IPS-NIHi7 (cell line): ENCODE measurements at regions not wholly inside any gene's neighbourhood (a gene's known extent, or its start where the extent isn't known, plus 50 kb on each side); places are given as distances from the start of the nearest gene placed in this dataset.

Experiments used
- DNase-seq: peaks from one replicate; pipeline ENCODE4 v3.0.0; 2012; ENCODE audit warnings: mixed read lengths; ENCODE audit errors: extremely low spot score

DNA sequence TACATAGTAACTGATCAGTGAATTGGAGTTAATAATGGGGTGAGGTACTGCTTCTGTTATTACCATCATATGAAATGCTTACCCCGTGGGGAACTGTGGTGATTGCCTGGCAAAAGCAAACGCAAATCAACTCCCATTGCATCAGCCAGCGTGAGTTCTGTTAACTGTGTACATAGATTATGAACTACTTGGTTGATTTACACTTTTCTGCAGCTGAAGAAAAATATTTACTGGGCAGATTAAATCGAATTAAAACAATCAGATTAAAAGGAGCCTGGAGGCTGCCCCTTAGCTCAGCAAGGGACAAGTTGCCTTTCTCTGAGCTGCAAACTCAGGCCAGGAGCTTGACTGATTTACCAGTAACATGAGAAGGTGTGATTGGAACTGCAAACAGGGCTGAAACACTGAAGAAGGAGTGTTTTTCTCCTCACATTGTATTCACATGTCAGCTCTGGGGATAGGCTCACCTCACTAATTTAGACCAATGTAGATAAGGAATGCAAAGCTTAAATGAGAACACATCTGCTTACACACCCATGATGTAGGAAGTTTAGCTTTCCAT lies 220.1 kb downstream of the OSR1 start:
- peak; percentile 22 for DNase-seq

DNA sequence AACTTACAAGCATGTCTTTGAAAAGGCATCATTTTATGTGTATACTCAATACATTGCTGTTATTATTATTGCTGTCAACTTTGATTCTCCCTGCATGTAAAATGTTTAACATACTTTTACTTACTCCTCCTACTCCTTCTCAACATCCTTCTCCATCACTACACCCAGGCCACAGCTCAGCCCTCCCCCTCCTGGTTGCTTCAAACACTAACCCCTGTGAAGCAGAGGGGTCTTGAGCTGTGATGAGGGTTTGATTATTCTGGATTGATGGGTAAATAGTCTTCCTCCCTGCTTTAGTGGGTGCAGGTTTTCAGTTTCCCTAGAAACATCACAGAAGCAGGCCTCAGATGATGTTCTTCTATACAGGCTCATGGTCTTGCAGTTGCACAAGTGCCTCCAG lies 221.0 kb downstream of the OSR1 start:
- no peak for DNase-seq

DNA sequence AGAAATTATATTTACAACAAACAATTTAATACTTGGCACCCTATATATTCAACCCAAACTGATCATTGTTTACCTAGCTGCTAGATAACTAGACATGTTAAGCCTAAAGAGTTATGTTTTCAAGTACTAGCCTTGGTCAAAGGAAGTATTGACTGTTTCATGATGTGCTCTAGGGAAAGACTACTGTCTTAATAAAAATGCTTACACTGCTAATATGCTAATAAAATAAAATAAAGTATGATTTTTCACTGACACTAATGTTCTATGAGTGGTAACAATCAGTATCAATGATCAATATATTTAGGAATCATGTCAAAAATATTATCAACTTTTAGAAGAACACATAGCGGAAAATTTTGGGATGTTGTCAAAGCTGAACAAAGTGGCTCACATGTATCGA lies 225.5 kb downstream of the OSR1 start:
- no peak for DNase-seq

DNA sequence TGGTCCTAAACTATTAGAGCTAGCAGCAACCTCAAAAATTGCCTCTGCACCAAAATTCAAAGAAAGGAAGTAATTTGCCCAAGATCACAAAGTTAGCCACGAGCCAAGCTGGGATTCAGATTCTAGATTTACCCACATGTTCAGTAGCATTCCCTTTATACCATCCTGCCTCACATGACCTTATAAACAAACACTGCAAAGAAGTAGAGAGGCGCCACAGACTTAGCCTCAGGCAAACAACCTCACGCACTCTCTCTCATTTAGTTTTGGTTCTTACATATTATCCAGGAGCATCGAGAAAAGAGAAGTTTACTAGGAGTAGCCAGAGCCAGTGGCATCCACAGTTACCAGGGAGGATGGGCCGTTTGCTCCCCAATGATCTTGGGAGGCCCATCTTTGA lies 226.6 kb downstream of the OSR1 start:
- no peak for DNase-seq

DNA sequence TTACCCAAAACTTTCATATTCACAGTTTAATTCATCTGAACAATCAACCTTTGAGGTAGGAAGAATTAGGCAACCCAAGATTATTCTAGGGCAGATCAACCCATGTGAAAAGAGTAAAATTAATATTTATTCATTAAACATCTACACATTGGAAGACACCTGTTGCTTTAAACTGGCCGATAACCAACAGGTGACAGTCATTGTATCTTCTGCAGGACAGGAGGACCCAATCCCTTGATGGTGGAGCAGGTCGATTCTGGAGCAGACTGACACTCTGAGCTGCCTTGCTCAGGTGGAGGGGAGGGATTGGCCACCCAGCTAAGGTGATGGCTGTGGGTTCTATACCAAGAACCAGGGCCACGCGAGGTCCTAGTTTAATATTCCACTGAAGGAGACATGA lies 230.3 kb downstream of the OSR1 start:
- DNase-seq = no peak

DNA sequence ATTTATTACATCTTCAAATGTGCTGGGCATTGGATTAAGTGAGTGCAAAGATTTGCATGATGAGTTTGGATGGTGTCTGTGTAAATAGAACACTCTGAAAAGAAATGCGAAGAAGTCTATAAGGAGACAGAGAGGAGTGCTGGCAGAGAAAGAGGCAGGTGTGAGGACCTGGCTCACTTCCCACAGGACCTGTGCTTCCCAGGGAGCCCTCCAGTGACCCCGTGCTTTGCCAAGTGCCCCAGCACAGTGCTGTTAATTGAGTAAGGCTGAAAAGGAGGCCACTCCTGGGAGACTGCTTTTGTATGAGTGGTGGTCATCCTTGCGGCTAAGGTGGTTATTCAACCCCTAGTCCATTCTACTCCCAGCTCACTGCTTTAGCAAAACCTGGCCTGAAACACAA lies 230.8 kb downstream of the OSR1 start:
- no peak for DNase-seq

DNA sequence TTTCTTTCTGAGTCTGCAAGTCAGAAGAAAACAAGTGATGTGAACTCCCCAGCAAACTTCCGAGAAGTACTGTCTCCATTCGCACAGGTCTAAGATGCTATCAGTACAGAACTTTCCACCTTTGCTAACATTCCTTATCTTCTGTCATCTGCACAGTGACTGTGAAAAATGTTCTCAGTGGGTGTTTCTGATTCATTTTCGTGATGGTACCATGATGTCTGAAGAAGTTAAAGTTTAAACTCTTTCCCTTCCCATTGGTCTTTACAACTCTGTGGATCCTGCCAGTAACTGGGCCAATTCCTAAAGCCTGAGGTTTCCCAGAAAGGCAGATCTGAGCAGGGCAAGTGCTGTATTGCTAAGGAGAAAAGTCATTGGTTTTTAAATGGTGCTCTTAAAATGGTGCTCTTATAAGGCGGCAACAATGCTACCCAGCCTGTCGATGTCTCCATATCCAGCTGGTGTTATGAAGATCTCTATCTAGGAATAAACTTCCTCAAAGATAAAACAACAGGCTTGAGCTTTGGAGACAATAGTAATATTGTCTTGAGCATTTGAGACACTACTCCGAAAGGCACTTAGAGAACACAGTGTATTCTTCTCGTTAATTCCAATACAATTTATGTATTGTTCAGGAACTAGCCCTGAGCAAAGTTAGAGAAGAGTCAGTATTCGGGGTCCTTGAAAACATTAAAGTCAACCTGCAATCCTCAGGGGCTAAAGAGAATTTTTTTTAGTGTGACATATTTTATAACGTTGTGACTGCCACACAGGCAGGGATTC lies 232.3 kb downstream of the OSR1 start:
- no peak for DNase-seq

DNA sequence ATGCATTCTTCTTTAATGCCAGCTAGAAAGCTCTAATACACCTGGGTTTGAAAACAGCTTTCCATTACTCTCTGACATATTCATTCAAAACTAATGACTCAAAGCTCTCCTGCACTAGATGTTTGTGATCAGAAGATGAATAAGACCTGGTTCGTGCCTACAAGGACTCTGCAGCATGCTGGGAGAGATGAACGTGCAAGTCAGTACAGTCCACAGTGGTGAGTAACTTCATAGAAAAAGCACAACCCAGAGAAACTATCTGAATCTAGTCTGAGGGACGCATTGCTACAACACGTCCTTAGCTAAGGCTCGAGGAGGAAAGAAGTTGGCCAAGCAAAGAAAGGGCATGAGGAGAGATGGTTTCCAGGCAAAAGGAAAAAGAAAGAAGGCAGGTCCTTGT lies 234.3 kb downstream of the OSR1 start:
- no peak for DNase-seq

DNA sequence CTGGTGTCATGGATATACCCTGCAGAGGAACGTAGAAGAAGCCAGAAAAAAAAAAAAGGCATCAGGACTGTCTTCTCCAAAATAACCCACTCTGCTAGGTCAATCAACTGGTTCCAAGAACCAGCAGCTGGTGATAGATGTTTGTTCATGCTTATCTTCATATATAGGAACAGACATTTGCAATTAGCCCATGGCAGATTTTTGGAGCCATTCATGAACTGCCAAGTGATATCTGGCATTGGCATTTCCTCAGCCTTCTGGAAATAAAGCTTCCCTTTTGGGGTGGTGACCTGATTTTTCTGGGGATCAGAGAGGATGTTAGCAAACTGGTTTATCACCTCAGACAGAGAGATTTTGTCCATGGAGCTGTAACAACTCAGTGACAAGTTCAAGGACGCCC lies 234.9 kb downstream of the OSR1 start:
- DNase-seq = no peak

DNA sequence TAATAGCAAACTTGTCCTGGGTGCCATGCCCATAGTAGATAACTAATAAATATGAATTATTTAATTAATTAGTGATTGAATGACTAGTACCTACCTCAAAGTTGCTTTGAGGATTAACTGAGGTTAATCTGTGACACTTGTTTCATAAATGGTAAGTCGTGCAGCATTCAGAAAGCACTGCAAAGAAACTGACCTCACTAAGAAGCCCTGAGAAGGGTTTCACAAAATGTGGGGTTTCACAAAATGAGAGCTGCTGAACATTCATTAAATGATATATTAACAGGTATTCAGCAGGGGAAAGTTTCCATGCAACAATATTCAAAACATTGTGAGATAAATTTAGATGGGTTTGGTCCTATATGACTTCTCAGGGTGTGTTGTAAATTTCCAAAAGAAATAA lies 236.2 kb downstream of the OSR1 start:
- no peak for DNase-seq

DNA sequence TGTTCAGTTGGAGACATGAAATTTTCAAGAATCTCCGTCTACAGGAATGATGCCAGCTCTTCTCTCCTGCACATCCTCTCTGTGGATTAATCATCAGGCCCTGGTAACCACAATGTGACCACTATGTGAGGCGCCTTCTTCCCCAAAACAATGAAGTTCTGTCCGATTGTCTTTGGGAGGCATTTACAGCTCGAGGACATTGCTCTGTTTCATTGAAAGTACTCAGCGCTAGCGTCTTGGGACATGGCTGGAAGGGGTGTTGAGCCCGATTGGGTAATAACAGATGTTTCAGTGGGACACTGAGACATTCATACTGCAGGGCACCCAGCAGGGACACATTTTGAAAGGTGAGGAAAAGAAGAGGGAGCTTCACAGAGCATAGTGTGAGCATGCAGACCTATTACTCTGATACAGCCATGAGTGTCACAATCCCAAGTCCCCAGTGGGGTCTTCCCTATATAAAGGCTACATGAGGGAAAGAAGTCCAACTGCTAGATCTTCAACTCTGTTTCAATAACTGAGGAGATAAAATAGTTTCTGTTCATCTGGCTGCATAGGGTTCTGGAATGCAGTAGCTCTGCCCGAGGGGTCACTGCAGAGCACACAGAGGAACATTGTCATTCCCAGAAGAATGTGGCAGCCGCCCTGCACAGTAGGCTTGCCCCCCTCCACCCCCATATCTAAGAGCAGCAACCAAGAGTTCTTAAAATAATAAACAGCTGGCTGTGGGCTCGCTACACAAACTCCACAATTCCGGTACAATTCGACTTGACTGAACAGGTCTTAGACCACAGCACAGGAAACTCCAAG lies 237.3 kb downstream of the OSR1 start:
- DNase-seq = no peak

DNA sequence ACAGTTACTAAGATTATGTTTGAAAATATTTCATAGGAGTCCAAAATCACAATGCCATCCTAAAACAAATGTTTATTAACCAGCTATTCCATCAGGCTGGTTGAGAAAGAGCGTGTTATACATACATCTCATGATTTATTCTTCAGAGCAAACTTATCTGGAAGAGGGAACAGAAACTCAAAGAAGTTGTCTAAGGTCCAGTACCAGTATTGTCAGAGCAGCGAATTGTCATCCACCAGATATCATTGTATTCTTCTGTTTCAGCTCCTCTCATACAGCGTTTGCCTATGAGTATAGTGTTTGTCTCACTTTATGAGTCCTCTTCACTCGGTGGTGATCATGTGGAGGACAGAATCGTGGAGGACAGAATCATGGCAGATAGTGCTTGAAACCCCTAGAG lies 238.2 kb downstream of the OSR1 start:
- DNase-seq = no peak

DNA sequence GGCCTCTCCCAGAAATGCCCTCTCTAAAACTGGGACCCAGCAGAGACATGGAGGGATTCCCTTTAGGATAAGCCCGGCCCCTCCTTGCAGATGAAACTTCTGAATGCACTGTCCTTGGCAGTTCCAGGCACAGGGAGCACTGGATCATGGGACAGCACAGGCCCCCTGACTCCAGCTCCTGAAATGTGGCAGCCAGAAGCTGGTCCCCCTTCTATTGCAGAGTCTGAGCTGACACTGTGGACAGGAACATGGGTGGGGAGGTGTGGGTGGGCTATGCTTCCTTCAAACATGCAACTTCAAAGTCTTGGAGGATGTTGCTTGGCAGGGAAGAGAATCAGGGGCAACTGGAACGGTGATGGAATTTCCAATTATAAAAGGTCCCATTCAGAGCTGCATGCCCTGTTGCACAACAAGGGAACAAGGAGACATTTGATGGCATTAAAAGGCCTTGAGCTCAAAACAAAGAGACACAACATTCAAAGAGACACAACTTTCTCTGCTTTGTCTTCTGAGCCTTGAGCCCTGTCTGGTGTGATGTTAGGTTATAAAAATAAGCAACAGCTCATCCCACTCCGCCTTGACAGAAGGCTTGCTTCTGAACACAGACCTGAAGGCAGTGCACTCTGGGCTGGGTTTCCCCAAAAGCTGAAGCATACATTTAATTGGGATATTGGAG lies 239.0 kb downstream of the OSR1 start:
- DNase-seq = no peak

DNA sequence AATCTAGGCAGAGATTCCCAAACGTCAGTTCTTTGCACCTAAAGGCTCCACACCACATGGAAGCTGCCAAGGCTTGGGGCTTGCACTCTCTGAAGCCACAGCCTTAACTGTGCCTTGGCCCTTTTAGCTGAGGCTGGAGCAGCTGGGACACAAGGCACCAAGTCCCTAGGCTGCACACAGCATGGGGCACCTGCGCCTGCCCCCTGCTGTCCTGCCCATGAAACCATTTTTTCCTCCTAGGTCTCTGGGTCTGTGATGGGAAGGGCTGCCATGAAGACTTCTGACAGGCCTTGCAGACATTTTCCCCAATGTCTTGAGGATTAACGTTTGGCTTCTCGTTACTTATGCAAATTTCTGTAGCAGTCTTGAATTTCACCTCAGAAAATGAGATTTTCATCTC lies 241.5 kb downstream of the OSR1 start:
- no peak for DNase-seq

DNA sequence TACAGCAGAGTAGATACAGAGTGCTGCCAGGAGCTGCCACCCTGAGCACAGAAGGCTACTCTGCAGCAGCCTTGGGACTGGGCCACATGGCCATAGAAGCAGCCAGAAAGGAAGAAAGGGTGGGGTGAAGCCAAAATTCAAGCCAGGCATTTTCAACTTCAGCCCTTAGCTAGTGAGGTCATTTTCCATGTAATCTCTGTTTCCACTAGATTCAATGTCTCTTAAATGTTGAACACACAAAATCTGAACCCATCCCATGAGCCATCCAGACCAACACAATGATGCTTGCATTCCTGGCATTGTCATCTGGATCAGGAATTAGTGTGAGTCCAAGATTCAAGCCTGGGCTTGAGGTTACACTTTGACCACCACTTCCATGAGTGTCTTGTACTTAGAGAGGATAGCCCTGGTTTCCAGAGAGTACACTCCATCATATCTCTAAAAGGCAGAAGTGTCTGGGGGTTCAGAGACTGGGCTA lies 243.6 kb downstream of the OSR1 start:
- DNase-seq = no peak

DNA sequence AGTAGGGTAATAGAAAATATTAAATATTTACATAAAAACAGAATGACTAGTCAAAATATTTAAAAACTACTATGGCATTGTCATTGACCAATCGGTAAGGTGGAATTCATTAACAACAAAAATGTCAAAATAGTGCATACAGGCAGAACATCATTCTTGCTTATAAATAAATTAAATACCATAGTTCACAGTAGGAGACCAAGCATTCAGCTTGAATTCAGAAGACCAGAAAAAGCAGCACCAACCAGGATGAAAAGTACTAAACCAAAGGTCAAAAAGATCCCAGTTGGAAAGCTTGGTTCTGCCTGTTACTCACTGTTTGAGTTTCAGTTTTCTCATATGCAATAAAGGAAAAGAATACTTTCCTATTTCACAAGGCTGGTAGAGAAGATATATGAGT lies 244.3 kb downstream of the OSR1 start:
- DNase-seq = no peak

DNA sequence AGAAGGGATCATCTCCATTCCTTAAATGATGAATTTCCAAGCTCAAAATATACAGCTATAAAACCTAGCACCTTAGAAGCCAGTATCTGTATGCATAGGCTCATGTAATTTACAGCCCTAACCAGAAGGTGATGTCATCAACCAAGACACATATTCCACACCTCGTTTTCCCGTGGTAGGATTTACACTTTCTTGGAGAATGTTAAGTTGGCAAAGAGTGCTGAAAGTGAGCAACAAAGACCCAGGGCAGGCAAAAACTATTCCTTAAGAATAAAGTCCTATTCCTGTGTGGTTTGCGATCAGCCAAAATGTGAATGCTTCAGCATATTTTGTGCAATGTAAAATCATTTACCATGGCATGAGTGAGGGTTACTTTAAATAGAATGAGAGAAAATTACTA lies 247.1 kb downstream of the OSR1 start:
- DNase-seq = no peak

DNA sequence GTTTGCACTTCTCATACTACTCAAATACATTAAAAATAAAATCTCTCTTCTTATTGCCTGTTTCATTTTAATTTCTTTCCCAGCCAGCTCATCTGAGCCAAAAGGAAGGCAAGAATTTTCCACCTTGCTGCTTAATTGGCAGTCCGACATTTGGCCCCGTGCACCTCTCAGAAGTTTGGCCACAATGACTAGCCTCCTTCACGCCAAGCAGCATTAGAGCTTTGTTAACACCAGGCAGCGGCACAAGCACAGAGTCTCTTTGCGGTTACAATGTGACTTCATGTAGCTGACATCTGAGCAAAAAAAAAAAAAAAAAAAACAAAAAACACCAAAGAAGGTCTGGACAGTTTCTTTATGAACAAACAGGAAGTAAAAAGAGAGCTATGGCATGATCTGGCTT lies 248.9 kb downstream of the OSR1 start:
- no peak for DNase-seq

DNA sequence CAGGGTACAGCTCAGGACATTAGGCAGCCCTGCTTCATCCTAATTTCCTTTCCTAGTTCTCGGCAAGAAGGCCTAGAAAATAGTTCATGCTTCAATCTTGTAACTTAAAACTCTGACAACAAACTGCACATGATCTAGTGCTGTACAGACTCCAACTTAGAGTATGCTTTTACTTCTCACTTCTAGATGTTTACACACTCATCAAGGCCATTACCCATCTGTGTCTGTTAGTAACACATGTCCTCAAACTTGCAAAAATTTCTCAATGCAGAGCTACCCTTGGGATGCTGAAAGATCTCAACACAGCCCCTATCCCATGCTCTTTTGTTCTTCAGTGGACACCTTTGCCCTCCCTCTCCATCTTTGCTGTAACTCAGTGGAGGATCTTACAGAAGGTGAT lies 252.0 kb downstream of the OSR1 start:
- no peak for DNase-seq

DNA sequence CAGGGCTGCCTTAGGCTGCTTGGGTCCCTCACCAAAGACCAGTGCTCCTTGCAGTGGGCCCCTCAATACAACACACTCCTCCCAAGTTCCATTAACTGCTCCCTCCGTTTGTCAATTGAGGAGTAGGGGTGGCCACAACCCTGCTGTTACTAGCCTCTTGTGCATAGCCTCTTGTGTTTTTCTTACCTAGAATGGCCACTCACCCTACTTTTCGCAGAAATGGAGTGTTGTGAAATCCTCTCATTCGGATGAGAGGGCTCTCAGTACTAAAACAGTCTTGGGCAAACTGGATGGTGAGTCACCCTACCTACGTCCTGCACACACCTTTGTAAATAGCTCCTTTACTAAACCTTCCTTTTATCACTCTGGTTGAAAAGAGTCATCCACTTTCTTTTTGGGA lies 253.9 kb downstream of the OSR1 start:
- no peak for DNase-seq

DNA sequence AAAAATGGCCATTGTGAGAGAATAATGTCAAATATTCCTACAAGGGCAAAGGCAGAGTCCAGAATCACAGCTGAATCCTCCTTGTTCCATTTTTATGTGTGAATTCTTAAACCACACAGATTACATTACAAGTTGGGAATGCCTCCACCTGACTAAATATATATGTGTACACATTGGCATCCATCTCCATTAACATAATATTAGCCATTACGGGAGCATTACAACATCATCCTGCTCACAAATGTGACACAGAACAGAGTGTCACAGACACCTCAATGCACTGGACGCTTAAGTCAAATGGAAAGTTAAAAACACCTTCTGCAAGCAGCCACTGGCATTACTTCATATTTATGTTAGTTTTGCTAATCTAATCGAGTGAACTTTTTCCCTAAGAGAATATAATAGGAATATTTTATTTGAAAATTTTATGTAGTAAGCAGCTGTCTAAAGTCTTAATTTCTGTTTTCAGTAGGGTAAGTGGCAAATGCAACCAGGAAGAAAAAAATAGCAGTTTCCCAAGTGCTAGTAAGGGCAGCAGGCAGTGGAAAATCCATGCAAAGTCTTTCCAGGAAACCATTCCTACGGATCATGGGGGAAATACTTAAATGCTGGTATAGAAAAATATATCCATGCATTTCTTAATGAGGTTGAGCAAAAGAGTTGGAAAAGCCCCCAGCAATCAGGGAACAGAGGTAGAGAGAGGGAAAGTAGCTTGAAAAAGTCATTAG lies 255.6 kb downstream of the OSR1 start:
- DNase-seq = no peak

DNA sequence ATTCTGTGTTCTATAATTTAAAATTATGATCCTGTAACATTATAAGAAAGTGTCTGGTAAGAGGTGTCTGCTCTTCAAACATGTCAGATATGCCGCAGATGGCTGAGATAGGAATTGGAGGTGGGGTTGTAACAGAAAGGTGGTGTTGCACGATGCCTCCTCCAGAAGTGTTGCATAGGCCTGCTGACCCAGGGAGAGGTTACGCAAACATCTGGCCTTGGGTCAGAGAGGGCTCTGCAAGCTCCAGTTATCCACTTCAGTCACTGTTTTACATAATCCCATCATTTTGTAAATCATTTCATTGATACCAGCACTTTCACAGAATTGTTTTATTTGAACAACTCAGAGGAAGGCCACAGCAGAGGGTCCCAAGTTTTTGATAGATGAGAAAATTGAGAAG lies 256.5 kb downstream of the OSR1 start:
- DNase-seq = no peak
